ENCODE measurements at regions not wholly inside any gene's neighbourhood (a gene's known extent, or its start where the extent isn't known, plus 50 kb on each side); places are given as distances from the start of the nearest gene placed in this dataset.

DNA sequence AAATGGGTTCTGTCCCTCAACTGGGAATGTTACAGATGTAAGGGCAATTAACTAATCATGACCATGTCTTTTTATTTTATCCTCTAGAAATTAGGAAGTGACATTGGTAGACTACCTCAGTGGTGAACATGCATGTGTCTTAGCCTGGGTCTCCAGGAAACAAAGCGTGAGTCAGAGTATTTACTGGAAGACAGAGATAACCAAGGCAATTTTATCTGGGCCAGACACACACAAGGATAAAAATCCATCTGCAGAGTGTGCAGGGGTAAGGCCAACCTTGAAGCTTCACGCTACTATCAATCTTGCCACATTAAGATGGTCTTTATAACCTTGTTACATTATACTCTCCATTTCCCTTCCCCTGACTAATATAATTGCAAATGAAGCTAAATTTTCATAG, 487.5 kb downstream of the SUCLG1 start:
- TF ChIP-seq TAF1 (IDR thresholded peaks at IDR 0.05; ENCODE audit: low read depth) (no peak), NFIC (IDR thresholded peaks at IDR 0.05) (no peak), RAD21 (IDR thresholded peaks at IDR 0.05; ENCODE audit: low read depth) (no peak), CEBPB (IDR thresholded peaks at IDR 0.05) (no peak), TEAD4 (IDR thresholded peaks at IDR 0.05) (no peak), YY1 (IDR thresholded peaks at IDR 0.05; ENCODE audit: low read depth) (no peak), EGR1 (IDR thresholded peaks at IDR 0.05) (no peak), EP300 (IDR thresholded peaks at IDR 0.05; ENCODE audit: borderline replicate concordance) (no peak), CREB1 (IDR thresholded peaks at IDR 0.05; ENCODE audit: low read depth) (no peak), TCF12 (IDR thresholded peaks at IDR 0.05; ENCODE audit: low read depth) (no peak), FOXM1 (IDR thresholded peaks at IDR 0.05; ENCODE audit: borderline replicate concordance, low read depth) (no peak)
- TF ChIP-seq, protein P1, sequence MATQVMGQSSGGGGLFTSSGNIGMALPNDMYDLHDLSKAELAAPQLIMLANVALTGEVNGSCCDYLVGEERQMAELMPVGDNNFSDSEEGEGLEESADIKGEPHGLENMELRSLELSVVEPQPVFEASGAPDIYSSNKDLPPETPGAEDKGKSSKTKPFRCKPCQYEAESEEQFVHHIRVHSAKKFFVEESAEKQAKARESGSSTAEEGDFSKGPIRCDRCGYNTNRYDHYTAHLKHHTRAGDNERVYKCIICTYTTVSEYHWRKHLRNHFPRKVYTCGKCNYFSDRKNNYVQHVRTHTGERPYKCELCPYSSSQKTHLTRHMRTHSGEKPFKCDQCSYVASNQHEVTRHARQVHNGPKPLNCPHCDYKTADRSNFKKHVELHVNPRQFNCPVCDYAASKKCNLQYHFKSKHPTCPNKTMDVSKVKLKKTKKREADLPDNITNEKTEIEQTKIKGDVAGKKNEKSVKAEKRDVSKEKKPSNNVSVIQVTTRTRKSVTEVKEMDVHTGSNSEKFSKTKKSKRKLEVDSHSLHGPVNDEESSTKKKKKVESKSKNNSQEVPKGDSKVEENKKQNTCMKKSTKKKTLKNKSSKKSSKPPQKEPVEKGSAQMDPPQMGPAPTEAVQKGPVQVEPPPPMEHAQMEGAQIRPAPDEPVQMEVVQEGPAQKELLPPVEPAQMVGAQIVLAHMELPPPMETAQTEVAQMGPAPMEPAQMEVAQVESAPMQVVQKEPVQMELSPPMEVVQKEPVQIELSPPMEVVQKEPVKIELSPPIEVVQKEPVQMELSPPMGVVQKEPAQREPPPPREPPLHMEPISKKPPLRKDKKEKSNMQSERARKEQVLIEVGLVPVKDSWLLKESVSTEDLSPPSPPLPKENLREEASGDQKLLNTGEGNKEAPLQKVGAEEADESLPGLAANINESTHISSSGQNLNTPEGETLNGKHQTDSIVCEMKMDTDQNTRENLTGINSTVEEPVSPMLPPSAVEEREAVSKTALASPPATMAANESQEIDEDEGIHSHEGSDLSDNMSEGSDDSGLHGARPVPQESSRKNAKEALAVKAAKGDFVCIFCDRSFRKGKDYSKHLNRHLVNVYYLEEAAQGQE (IDR thresholded peaks at IDR 0.05; ENCODE audit: low read depth) = no peak
- TF ChIP-seq, protein P2, sequence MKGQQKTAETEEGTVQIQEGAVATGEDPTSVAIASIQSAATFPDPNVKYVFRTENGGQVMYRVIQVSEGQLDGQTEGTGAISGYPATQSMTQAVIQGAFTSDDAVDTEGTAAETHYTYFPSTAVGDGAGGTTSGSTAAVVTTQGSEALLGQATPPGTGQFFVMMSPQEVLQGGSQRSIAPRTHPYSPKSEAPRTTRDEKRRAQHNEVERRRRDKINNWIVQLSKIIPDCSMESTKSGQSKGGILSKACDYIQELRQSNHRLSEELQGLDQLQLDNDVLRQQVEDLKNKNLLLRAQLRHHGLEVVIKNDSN (IDR thresholded peaks at IDR 0.05) = no peak

DNA sequence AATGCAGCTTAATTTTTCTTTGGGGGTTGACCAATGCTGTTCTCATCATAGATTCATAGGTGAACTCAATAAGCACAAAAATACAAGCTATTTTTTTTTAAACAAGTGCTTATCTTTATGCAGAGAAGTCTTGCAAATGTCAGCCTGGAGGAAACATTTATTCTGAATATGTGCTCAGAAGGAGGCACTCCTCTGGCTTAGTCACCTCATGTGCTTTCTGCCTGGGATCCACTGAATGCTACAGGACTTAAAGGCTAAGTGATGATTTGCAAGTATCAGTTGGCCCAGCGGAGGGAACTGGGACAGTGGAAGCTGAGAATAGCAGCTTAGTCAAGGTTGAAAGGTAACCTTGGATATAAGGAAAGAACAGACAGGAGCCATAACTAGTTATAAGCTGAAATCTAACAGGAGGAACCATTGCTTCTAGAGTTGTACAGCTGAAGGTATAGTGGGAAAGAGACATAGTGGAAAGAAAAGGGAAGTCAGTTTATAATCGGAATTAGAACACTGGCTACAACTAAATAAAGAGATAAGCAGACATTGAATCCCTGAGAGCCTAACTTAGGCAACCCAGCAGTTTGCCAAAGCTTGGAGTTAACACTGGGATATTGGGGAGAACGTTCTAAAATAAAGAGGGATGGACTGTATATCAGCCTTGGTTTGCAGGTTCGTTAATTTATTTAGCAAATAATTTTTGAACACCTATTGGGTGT, 488.7 kb downstream of the SUCLG1 start:
- TF ChIP-seq TCF12 (IDR thresholded peaks at IDR 0.05; ENCODE audit: low read depth) (no peak), EP300 (IDR thresholded peaks at IDR 0.05; ENCODE audit: borderline replicate concordance) (no peak), TEAD4 (IDR thresholded peaks at IDR 0.05) (no peak), FOXM1 (IDR thresholded peaks at IDR 0.05; ENCODE audit: borderline replicate concordance, low read depth) (no peak), YY1 (IDR thresholded peaks at IDR 0.05; ENCODE audit: low read depth) (no peak), CEBPB (IDR thresholded peaks at IDR 0.05) (no peak), TAF1 (IDR thresholded peaks at IDR 0.05; ENCODE audit: low read depth) (no peak), RAD21 (IDR thresholded peaks at IDR 0.05; ENCODE audit: low read depth) (no peak), MAX (IDR thresholded peaks at IDR 0.05) (no peak), CREB1 (IDR thresholded peaks at IDR 0.05; ENCODE audit: low read depth) (no peak), NFIC (IDR thresholded peaks at IDR 0.05) (no peak), EGR1 (IDR thresholded peaks at IDR 0.05) (no peak), ZBTB7A (IDR thresholded peaks at IDR 0.05; ENCODE audit: low read depth) (no peak)
- TF ChIP-seq, protein P1 (IDR thresholded peaks at IDR 0.05; ENCODE audit: low read depth) = no peak
- TF ChIP-seq, protein P2 (IDR thresholded peaks at IDR 0.05) = no peak

GRCh38 chr2:83969085-83969484, 490.0 kb downstream of the SUCLG1 start:
- TF ChIP-seq ZBTB7A (IDR thresholded peaks at IDR 0.05; ENCODE audit: low read depth) = no peak
- TF ChIP-seq TAF1 (IDR thresholded peaks at IDR 0.05; ENCODE audit: low read depth) = no peak
- no peak for TF ChIP-seq YY1 (IDR thresholded peaks at IDR 0.05; ENCODE audit: low read depth)
- no peak for TF ChIP-seq EGR1 (IDR thresholded peaks at IDR 0.05)

DNA sequence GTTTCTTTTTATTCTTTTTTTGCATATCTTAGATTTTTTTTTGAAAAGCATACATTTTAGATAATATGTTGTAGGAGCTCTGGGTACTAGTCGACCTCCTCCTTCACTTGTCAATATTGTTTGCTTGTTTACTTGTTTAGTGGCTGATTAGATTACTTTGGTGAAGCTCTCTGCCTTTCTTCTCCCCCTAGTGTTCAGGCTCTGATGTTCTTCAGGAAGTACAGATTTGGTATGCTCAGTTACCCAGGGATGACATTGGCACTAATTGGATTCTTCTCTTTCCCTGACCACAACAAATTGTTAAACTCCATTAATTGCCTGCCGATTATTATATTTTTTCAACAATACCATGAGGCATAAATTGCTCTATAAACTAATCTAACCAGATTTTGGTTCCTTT, 491.2 kb downstream of the SUCLG1 start:
- no peak for TF ChIP-seq RAD21 (IDR thresholded peaks at IDR 0.05; ENCODE audit: low read depth)
- TF ChIP-seq MAX (IDR thresholded peaks at IDR 0.05) = no peak

DNA sequence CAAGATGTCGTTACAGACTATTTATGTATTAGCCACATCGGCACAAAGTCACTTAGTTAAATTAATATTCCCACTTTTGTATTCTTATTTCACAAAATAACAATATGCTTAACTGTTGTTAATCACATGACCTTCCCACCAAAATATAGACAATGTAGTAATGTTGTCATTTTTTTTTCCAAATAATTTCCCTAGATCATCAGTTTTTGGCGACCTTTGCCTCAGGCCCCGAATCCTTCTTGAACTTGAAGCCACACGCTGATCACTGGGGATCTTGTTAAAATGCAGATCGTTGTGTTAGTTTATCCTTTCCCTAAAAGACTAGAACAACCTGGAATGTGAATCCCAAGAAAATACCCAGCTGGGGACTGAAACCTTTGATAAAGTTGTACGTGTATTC, 497.6 kb downstream of the SUCLG1 start:
- TF ChIP-seq NFIC (IDR thresholded peaks at IDR 0.05) (no peak), EGR1 (IDR thresholded peaks at IDR 0.05) (no peak), TCF12 (IDR thresholded peaks at IDR 0.05; ENCODE audit: low read depth) (no peak), EP300 (IDR thresholded peaks at IDR 0.05; ENCODE audit: borderline replicate concordance) (no peak), TEAD4 (IDR thresholded peaks at IDR 0.05) (no peak), ZBTB7A (IDR thresholded peaks at IDR 0.05; ENCODE audit: low read depth) (no peak)

DNA sequence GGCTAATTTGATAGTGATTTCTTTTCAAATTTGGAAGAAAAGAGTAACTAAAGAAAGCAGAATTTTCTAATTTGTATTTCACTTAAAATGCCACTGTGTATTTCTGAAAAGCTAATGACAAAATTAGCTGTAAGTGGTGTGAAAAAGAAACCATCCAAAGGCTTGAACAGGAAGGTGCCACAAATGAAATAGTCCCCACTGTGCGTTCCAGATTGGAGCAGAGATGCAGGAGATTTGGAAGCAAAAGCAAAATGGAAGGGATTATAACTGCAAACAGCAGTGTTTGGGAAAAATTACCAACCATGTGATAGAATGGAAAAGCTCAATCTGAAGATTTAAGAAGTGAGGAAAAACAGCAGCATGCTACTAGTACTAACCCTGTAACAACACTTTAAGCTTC, 498.7 kb downstream of the SUCLG1 start:
- no peak for TF ChIP-seq RAD21 (IDR thresholded peaks at IDR 0.05; ENCODE audit: low read depth)
- no peak for TF ChIP-seq ZBTB7A (IDR thresholded peaks at IDR 0.05; ENCODE audit: low read depth)
- no peak for TF ChIP-seq CREB1 (IDR thresholded peaks at IDR 0.05; ENCODE audit: low read depth)
- TF ChIP-seq NFIC (IDR thresholded peaks at IDR 0.05) = no peak
- TF ChIP-seq, protein P2 (IDR thresholded peaks at IDR 0.05) = no peak
- no peak for TF ChIP-seq TCF12 (IDR thresholded peaks at IDR 0.05; ENCODE audit: low read depth)
- no peak for TF ChIP-seq TEAD4 (IDR thresholded peaks at IDR 0.05)
- TF ChIP-seq TAF1 (IDR thresholded peaks at IDR 0.05; ENCODE audit: low read depth) = no peak
- TF ChIP-seq MAX (IDR thresholded peaks at IDR 0.05) = no peak
- TF ChIP-seq, protein P1 (IDR thresholded peaks at IDR 0.05; ENCODE audit: low read depth) = no peak
- no peak for TF ChIP-seq EP300 (IDR thresholded peaks at IDR 0.05; ENCODE audit: borderline replicate concordance)
- no peak for TF ChIP-seq FOXM1 (IDR thresholded peaks at IDR 0.05; ENCODE audit: borderline replicate concordance, low read depth)
- no peak for TF ChIP-seq CEBPB (IDR thresholded peaks at IDR 0.05)
- no peak for TF ChIP-seq YY1 (IDR thresholded peaks at IDR 0.05; ENCODE audit: low read depth)
- no peak for TF ChIP-seq EGR1 (IDR thresholded peaks at IDR 0.05)
